Calu3 (cell line): ENCODE measurements at regions not wholly inside any gene's neighbourhood (a gene's known extent, or its start where the extent isn't known, plus 50 kb on each side); places are given as distances from the start of the nearest gene placed in this dataset.
"Not testable (repeated sequence)": the region's sequence is repeated elsewhere in the genome, so short reads cannot be mapped to it uniquely, and the experiment has no call there.

Experiments used
- BruUV-seq: library from RNA; stranded (reverse); fragments of 400-500 nt; replicated peaks from 2 replicates; lab custom pipeline; 2021; lab: Mats Ljungman, UMichigan
- CTCF ChIA-PET: fragments of 300-600 bp; sonication (Branson Sonifier 250); formaldehyde crosslinking; loops from one replicate; lab custom pipeline; 2022; ENCODE audit warnings: antibody characterized with exemption; lab: Charles Lee
- DNase-seq: peaks from one replicate; pipeline ENCODE4 v3.0.0; 2022
- H3K27ac Mint-ChIP-seq: one replicate; pipeline ENCODE4 v1.8.0; 2022; ENCODE audit warnings: mixed read lengths; ENCODE audit not compliant: unreplicated experiment
- H3K27me3 Mint-ChIP-seq: one replicate; pipeline ENCODE4 v1.8.0; 2022; ENCODE audit warnings: mixed read lengths; ENCODE audit not compliant: unreplicated experiment
- H3K36me3 Mint-ChIP-seq: one replicate; pipeline ENCODE4 v1.8.0; 2022; ENCODE audit warnings: mild to moderate bottlenecking, moderate library complexity, mixed read lengths; ENCODE audit not compliant: insufficient read depth, unreplicated experiment
- H3K4me1 Mint-ChIP-seq: one replicate; pipeline ENCODE4 v1.8.0; 2022; ENCODE audit warnings: mild to moderate bottlenecking, low read depth, mixed read lengths; ENCODE audit not compliant: unreplicated experiment
- H3K4me3 Mint-ChIP-seq: one replicate; pipeline ENCODE4 v1.8.0; 2022; ENCODE audit warnings: mild to moderate bottlenecking, low read depth, moderate library complexity, mixed read lengths; ENCODE audit not compliant: unreplicated experiment
- H3K9me3 Mint-ChIP-seq: one replicate; pipeline ENCODE4 v1.8.0; 2022; ENCODE audit warnings: low read depth, mixed read lengths; ENCODE audit not compliant: unreplicated experiment
- intact Hi-C: fragments of 100-400 bp; cut with micrococcal nuclease; formaldehyde crosslinking; loops from one replicate; pipeline ENCODE4 v1.10.0; 2022; ENCODE audit not compliant: unreplicated experiment
- TF ChIP-seq, protein P1 (sequence below): fragments of 200-600 bp; IDR thresholded peaks from one replicate; pipeline ENCODE4 v1.8.0; 2022; ENCODE audit warnings: antibody characterized with exemption; ENCODE audit not compliant: unreplicated experiment

- Mint-ChIP-seq H3K36me3 (no peaks in the 10 kb centered on the region), H3K27ac (no peak overlapping the region), H3K27me3 (peaks cover 15% of the 10 kb centered on the region), H3K9me3 (peaks cover 19% of the 10 kb centered on the region), H3K4me3 (no peak overlapping the region), H3K4me1 (no peaks in the 10 kb centered on the region)
- CTCF ChIA-PET: no interaction called here
- no TSS peak for BruUV-seq
- TF ChIP-seq, protein P1, sequence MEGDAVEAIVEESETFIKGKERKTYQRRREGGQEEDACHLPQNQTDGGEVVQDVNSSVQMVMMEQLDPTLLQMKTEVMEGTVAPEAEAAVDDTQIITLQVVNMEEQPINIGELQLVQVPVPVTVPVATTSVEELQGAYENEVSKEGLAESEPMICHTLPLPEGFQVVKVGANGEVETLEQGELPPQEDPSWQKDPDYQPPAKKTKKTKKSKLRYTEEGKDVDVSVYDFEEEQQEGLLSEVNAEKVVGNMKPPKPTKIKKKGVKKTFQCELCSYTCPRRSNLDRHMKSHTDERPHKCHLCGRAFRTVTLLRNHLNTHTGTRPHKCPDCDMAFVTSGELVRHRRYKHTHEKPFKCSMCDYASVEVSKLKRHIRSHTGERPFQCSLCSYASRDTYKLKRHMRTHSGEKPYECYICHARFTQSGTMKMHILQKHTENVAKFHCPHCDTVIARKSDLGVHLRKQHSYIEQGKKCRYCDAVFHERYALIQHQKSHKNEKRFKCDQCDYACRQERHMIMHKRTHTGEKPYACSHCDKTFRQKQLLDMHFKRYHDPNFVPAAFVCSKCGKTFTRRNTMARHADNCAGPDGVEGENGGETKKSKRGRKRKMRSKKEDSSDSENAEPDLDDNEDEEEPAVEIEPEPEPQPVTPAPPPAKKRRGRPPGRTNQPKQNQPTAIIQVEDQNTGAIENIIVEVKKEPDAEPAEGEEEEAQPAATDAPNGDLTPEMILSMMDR: no peak
- no peak for DNase-seq
- intact Hi-C loops: no loop called here
These were observed 155.6 kb upstream of the CDH4 start for GRCh38 chr20:61096463-61096862.

GRCh38 chr20:61099806-61100205, 152.3 kb upstream of the CDH4 start:
- no peak overlapping the region for H3K27ac Mint-ChIP-seq
- H3K27me3 Mint-ChIP-seq: peaks cover 27% of the 10 kb centered on the region
- TF ChIP-seq, protein P1: no peak
- CTCF ChIA-PET: interaction anchor here (0.7 kb wide), 1 partner anchor 1113 kb away, joined by 3 read pairs; no protein-coding TSS in a partner anchor
- intact Hi-C loops: no loop called here
- no TSS peak for BruUV-seq
- DNase-seq: no peak
- no peaks in the 10 kb centered on the region for H3K36me3 Mint-ChIP-seq
- H3K4me3 Mint-ChIP-seq: no peak overlapping the region
- H3K9me3 Mint-ChIP-seq: peaks cover 9% of the 10 kb centered on the region
- H3K4me1 Mint-ChIP-seq: no peaks in the 10 kb centered on the region

GRCh38 chr20:61100489-61100888, 151.6 kb upstream of the CDH4 start:
- TF ChIP-seq, protein P1: no peak
- no peaks in the 10 kb centered on the region for H3K36me3 Mint-ChIP-seq
- no peaks in the 10 kb centered on the region for H3K4me1 Mint-ChIP-seq
- no peak overlapping the region for H3K4me3 Mint-ChIP-seq
- intact Hi-C loops: no loop called here
- H3K27ac Mint-ChIP-seq: no peak overlapping the region
- H3K9me3 Mint-ChIP-seq: peaks cover 7% of the 10 kb centered on the region
- BruUV-seq: no TSS peak
- peaks cover 33% of the 10 kb centered on the region for H3K27me3 Mint-ChIP-seq
- no peak for DNase-seq
- CTCF ChIA-PET: interaction anchor here (0.7 kb wide), 2 partner anchors 761 to 1114 kb away, joined by 3 to 7 read pairs; no protein-coding TSS in a partner anchor

DNA sequence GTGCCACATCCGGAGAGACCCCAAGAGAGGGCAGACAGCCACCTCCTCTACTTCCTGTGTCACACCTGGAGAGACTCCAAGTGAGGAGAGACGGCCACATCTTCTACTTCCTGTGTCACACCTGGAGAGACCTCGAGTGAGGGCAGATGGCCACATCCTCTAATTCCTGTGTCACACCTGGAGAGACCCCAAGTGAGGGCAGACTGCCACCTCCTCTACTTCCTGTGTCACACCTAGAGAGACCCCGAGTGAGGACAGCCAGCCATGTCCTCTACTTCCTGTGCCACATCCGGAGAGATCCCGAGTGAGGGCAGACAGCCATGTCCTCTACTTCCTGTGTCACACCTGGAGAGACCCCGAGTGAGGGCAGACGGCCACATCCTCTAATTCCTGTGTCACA, 150.7 kb upstream of the CDH4 start:
- intact Hi-C loops, BruUV-seq, H3K36me3 Mint-ChIP-seq: not testable (repeated sequence)

DNA sequence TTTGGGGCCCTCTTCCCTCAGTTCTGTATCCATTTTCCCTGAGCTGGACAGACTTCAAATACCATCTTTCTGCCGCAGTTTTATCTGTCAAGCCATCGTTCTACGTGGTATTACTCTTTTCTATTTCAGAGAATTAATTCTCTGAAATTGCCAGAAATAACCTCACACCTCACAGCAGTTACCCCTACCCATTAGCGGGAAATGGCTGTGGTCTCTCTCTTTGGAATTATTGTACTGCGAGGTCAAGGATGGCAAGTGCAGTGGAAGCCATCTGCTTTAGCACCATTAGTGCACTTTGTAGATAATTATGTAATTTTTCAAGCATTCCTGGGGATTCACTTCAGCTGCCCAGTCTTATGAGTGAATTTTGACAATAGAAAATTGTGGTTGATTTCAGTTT, 147.8 kb upstream of the CDH4 start:
- Mint-ChIP-seq H3K36me3 (no peaks in the 10 kb centered on the region), H3K4me3 (no peak overlapping the region), H3K9me3 (peaks cover 6% of the 10 kb centered on the region), H3K27me3 (peaks cover 50% of the 10 kb centered on the region), H3K4me1 (no peaks in the 10 kb centered on the region), H3K27ac (no peak overlapping the region)
- CTCF ChIA-PET: no interaction called here
- no TSS peak for BruUV-seq
- no peak for DNase-seq
- intact Hi-C loops: no loop called here
- TF ChIP-seq, protein P1: no peak

More for the DNA sequence above, 150.7 kb upstream of the CDH4 start:
- H3K27me3 Mint-ChIP-seq: peaks cover 42% of the 10 kb centered on the region
- not testable (repeated sequence) for DNase-seq, H3K27ac Mint-ChIP-seq, H3K4me1 Mint-ChIP-seq, H3K9me3 Mint-ChIP-seq, H3K4me3 Mint-ChIP-seq
- CTCF ChIA-PET: interaction anchor here (0.7 kb wide), 1 partner anchor 762 kb away, joined by 7 read pairs; no protein-coding TSS in a partner anchor
